ENCODE measurements at regions not wholly inside any gene's neighbourhood (a gene's known extent, or its start where the extent isn't known, plus 50 kb on each side); places are given as distances from the start of the nearest gene placed in this dataset.

DNA sequence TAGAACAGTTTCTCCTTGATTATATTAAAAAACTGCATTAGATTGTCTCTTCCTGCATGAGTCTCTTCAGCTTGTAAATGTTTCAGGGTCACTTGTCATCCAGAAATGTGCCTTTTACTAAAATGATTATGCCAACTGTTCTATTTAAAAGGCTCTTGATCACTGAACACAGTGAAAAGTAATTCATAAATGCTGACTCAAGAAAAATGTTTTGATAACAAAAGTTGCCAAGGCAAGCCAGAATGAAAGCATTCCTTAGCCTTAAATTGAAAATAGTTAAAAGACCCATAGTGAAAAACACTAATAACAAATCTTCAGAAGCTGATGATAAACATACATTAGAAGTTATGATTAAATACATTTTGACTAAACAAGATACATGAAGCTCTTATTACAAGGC is 356.0 kb upstream of the KIF2B start:
- TF ChIP-seq, protein P1, sequence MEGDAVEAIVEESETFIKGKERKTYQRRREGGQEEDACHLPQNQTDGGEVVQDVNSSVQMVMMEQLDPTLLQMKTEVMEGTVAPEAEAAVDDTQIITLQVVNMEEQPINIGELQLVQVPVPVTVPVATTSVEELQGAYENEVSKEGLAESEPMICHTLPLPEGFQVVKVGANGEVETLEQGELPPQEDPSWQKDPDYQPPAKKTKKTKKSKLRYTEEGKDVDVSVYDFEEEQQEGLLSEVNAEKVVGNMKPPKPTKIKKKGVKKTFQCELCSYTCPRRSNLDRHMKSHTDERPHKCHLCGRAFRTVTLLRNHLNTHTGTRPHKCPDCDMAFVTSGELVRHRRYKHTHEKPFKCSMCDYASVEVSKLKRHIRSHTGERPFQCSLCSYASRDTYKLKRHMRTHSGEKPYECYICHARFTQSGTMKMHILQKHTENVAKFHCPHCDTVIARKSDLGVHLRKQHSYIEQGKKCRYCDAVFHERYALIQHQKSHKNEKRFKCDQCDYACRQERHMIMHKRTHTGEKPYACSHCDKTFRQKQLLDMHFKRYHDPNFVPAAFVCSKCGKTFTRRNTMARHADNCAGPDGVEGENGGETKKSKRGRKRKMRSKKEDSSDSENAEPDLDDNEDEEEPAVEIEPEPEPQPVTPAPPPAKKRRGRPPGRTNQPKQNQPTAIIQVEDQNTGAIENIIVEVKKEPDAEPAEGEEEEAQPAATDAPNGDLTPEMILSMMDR (conservative IDR thresholded peaks at IDR 0.05; ENCODE audit: low read depth, low read length): no peak
- TF ChIP-seq EZH2 (IDR thresholded peaks at IDR 0.05; ENCODE audit: borderline replicate concordance, low read depth, low read length, poor library complexity, severe bottlenecking): no peak

Measured in A673 (cell line).